KMS-11 (cell line): ENCODE measurements at regions not wholly inside any gene's neighbourhood (a gene's known extent, or its start where the extent isn't known, plus 50 kb on each side); places are given as distances from the start of the nearest gene placed in this dataset.
"Not testable (repeated sequence)": the region's sequence is repeated elsewhere in the genome, so short reads cannot be mapped to it uniquely, and the experiment has no call there.

Experiments used
- H2AFZ ChIP-seq: fragments of 200-600 bp; sonication (generic); 2 replicates; pipeline ENCODE4 v1.6.1; 2016; ENCODE audit warnings: antibody characterized with exemption, mixed run types, low read depth
- H3K27ac ChIP-seq: fragments of 200-600 bp; sonication (generic); 2 replicates; pipeline ENCODE4 v1.6.1; 2016; ENCODE audit warnings: mild to moderate bottlenecking, mixed run types
- H3K27me3 ChIP-seq: fragments of 200-600 bp; sonication (generic); 2 replicates; pipeline ENCODE4 v1.6.1; 2017; ENCODE audit warnings: mild to moderate bottlenecking, low read depth, mixed run types, moderate library complexity; ENCODE audit not compliant: insufficient read depth
- H3K36me3 ChIP-seq: fragments of 200-600 bp; sonication (generic); 2 replicates; pipeline ENCODE4 v1.6.1; 2017; ENCODE audit warnings: mild to moderate bottlenecking, mixed run types; ENCODE audit not compliant: insufficient read depth
- H3K4me1 ChIP-seq: fragments of 200-600 bp; sonication (generic); 2 replicates; pipeline ENCODE4 v1.6.1; 2016; ENCODE audit warnings: mild to moderate bottlenecking, low read depth, mixed run types; ENCODE audit not compliant: poor library complexity, severe bottlenecking
- H3K4me2 ChIP-seq: fragments of 200-600 bp; sonication (generic); 2 replicates; pipeline ENCODE4 v1.7.0; 2016; ENCODE audit warnings: mild to moderate bottlenecking, mixed run types
- H3K4me3 ChIP-seq: fragments of 200-600 bp; sonication (generic); IDR thresholded peaks from 2 replicates; pipeline ENCODE4 v1.6.1; 2017; ENCODE audit warnings: low read depth, low read length, mixed read lengths; ENCODE audit not compliant: insufficient read depth
- H3K79me2 ChIP-seq: fragments of 200-600 bp; sonication (generic); 2 replicates; pipeline ENCODE4 v1.6.1; 2016; ENCODE audit warnings: low read depth, mixed run types; ENCODE audit not compliant: insufficient read depth
- H3K9ac ChIP-seq: fragments of 200-600 bp; sonication (generic); 2 replicates; pipeline ENCODE4 v1.6.1; 2016; ENCODE audit warnings: mild to moderate bottlenecking, mixed run types
- H4K20me1 ChIP-seq: fragments of 200-600 bp; sonication (generic); 2 replicates; pipeline ENCODE4 v1.6.1; 2016; ENCODE audit warnings: mild to moderate bottlenecking, mixed run types; ENCODE audit not compliant: insufficient read depth
- TF ChIP-seq, protein P1 (sequence below): fragments of 200-600 bp; sonication (generic); conservative IDR thresholded peaks from 2 replicates; pipeline ENCODE4 v1.6.1; 2017; ENCODE audit warnings: low read depth, mild to moderate bottlenecking, antibody characterized with exemption, low read length, moderate library complexity, mixed read lengths

DNA sequence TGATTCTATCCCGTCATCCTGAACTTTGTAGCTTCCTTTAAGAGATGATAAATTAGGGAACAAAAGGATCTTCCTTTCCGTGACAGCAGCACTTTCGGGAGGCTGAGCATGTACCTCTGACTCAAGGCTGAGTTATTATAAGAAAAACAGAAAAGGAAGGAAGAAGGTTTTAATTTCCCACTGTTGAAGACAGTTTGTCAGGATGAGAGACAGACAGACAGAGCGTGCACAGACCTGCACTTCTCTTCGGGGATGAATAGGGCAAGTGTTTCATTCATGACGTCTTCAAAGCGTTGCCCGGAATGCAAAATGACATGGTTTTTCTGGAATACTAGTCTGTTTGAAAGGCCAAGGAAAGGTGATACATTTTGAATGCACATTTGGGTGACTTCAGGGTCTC, 405.3 kb upstream of the FAT1 start:
- no peak overlapping the region for H3K27ac ChIP-seq
- no peaks in the 10 kb centered on the region for H3K4me1 ChIP-seq
- H3K36me3 ChIP-seq: no peaks in the 10 kb centered on the region
- H3K9ac ChIP-seq: no peak overlapping the region
- no peaks in the 10 kb centered on the region for H3K79me2 ChIP-seq
- no peak overlapping the region for H3K4me2 ChIP-seq
- no peaks in the 10 kb centered on the region for H3K27me3 ChIP-seq
- H2AFZ ChIP-seq: no peak overlapping the region
- H4K20me1 ChIP-seq: no peaks in the 10 kb centered on the region
- H3K4me3 ChIP-seq: no peak overlapping the region
- TF ChIP-seq, protein P1, sequence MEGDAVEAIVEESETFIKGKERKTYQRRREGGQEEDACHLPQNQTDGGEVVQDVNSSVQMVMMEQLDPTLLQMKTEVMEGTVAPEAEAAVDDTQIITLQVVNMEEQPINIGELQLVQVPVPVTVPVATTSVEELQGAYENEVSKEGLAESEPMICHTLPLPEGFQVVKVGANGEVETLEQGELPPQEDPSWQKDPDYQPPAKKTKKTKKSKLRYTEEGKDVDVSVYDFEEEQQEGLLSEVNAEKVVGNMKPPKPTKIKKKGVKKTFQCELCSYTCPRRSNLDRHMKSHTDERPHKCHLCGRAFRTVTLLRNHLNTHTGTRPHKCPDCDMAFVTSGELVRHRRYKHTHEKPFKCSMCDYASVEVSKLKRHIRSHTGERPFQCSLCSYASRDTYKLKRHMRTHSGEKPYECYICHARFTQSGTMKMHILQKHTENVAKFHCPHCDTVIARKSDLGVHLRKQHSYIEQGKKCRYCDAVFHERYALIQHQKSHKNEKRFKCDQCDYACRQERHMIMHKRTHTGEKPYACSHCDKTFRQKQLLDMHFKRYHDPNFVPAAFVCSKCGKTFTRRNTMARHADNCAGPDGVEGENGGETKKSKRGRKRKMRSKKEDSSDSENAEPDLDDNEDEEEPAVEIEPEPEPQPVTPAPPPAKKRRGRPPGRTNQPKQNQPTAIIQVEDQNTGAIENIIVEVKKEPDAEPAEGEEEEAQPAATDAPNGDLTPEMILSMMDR: no peak

DNA sequence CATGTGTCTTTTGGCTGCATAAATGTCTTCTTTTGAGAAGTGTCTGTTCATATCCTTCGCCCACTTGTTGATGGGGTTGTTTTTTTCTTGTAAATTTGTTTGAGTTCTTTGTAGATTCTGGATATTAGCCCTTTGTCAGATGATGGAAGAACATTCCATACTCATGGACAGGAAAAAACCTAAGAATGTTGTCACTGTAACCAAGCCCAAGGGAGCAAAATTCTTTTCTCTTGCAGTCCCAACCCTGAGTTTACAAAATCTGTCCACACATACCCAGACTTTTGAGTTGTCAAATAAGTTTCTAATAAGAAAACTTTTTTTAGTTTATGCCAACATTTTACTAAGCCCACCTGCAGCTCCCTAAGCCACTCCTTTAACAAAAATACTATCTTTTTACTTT, 408.2 kb upstream of the FAT1 start:
- H3K4me3 ChIP-seq, H3K27me3 ChIP-seq, H3K9ac ChIP-seq, H4K20me1 ChIP-seq, H3K79me2 ChIP-seq, H3K4me2 ChIP-seq, H3K4me1 ChIP-seq, H3K36me3 ChIP-seq, H3K27ac ChIP-seq, H2AFZ ChIP-seq: not testable (repeated sequence)

DNA sequence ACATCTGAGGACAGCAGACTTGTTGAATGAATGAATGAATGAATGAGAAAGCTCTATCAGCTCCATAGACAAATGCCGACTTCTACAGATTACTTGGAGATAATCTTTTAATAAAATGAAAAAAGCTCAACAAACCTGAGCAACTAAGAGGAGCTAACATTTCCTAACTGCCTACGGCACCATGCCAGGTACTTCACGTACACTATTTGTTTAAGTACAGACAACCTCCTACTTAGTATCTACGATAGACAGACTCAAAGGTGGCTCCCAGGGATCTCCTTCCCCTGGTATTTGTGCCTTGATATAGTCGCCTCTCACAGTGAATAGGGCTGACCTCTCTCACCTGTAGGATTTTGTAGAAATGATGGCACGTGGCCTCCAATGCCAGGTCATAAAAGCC, 412.2 kb upstream of the FAT1 start:
- no peak overlapping the region for H2AFZ ChIP-seq

DNA sequence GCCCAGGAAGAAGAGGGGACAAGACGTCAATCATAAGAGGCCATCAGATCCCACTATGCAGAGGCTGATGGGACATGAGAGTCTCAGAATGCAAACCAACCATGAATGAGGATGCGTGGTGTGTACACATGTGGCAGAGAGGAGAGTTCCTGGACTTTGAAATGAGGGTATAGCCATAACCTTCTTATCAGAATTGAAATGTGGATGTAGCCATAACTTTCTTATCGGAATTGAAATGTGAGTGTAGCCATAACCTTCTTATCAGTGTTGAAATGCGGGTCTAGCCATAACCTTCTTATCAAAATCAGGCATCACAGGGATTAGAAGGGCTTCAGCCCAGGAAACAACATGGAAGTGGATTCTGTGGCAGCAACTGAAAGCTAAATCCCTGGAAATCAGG, 415.5 kb upstream of the FAT1 start:
- Histone ChIP-seq H2AFZ (no peak overlapping the region), H3K4me3 (no peak overlapping the region), H3K36me3 (no peaks in the 10 kb centered on the region), H3K27ac (no peak overlapping the region), H3K4me2 (no peak overlapping the region), H4K20me1 (no peaks in the 10 kb centered on the region), H3K9ac (no peak overlapping the region), H3K4me1 (no peaks in the 10 kb centered on the region), H3K79me2 (no peaks in the 10 kb centered on the region), H3K27me3 (no peaks in the 10 kb centered on the region)
- TF ChIP-seq, protein P1: no peak

More for the DNA sequence above, 412.2 kb upstream of the FAT1 start:
- Histone ChIP-seq H3K27ac (no peak overlapping the region), H3K9ac (no peak overlapping the region), H4K20me1 (no peaks in the 10 kb centered on the region), H3K79me2 (no peaks in the 10 kb centered on the region), H3K27me3 (no peaks in the 10 kb centered on the region), H3K4me3 (no peak overlapping the region), H3K36me3 (no peaks in the 10 kb centered on the region), H3K4me2 (no peak overlapping the region), H3K4me1 (no peaks in the 10 kb centered on the region)
- TF ChIP-seq, protein P1: no peak

DNA sequence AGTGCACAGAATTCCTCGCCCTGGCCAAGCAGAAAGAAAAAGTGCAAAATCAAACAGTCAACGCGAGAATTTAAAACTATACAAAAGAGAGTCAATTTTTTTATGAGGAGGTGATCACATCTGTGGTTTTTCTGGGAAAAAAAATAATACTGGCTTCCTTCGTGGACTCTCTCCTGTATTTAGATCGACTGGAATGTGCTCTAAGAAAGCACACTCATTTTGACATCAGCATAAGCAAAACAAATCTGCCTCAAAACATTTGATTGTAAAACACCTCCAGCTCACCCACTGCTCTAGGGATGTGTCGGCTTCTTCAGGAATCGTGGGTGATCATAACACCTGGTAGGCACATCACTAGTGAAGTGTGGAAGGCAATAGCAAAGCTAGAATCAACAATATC, 417.4 kb upstream of the FAT1 start:
- Histone ChIP-seq H2AFZ (no peak overlapping the region), H3K9ac (no peak overlapping the region), H3K4me3 (no peak overlapping the region), H4K20me1 (no peaks in the 10 kb centered on the region), H3K4me2 (no peak overlapping the region), H3K36me3 (no peaks in the 10 kb centered on the region), H3K79me2 (no peaks in the 10 kb centered on the region), H3K27me3 (no peaks in the 10 kb centered on the region), H3K4me1 (no peaks in the 10 kb centered on the region), H3K27ac (no peak overlapping the region)
- TF ChIP-seq, protein P1: no peak
